ENCODE measurements at regions not wholly inside any gene's neighbourhood (a gene's known extent, or its start where the extent isn't known, plus 50 kb on each side); places are given as distances from the start of the nearest gene placed in this dataset.
A peak's percentile ranks its signal among the peaks of the same experiment; 100 is the strongest.
"Not testable (repeated sequence)": the region's sequence is repeated elsewhere in the genome, so short reads cannot be mapped to it uniquely, and the experiment has no call there.

DNA sequence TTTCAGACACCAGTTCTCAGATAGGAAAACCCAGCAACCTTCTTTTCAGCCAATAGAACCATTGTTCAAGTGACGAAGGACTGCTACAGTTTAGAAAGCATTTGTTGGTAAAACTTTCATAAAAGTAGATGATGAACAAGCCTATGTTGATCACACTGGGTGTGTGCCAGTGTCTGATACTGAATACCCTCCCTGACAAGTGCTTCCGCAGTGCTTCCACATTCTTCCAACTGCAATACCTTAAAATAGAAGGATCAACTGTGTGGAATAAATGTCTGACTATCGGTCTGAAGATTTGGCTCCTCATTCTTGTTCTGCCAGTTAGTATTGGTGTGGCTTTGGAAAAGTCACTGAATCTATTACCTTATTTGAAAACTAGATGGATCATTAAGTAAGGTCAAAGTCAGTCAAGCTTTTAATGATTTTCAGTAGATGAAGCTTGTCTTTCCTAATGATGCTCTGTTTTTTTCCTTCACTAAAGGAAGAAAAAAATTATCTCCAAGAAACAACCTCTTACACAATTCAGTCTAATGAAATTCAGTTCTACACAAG, 479.4 kb upstream of the CBLB start:
- no peak for DNase-seq (ENCODE audit: low spot score)

DNA sequence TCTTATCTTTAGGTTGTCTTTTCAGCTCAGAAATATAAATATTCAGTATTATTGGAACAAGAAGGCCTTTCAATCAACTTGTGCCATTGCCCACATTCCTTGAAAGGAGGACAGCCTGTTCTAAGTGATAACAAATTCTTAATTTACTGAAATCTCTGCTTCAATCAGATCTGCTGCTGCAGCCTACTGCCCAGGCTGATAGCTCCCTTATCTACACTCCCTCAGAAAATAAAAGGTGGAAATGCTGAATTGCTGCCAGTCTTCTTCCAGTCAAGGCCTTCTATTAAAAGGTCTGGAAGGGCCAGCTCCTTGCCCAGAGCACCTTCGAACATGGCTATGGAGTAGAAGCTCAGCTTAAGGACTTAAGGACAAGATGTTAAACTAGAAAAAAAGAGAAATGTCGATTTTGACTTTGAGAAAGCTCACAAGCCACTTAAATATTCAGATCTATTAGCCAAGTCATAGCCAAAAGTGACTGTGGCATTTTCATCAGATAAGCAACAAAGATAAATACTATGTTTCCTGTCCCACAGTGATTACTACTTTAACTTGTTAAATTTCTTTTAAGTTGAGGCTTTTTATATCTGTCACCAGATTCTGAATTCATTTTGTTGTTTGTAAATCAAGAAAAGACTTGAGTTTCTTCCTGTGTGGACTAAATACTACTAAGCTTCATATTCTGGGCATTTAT, 480.5 kb upstream of the CBLB start:
- DNase-seq (ENCODE audit: low spot score), result no peak

DNA sequence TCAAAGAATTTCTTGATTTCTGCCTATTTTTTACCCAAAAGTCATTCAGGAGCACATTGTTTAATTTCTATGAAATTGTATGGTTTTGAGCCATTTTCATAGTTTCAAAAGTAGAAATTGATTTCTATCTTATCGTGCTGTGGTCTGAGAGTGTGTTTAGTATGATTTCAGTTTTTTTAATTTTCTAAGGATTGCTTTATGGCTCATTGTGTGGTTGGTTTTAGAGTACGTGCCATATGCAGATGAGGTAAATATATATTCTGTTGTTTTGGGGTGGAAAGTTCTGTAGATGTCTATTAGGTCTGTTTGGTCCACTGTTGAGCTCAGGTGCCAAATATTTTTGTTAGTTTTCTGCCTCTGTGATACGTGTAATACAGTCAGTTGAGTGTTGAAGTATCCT, 487.1 kb upstream of the CBLB start:
- no peak for DNase-seq (ENCODE audit: low spot score)

DNA sequence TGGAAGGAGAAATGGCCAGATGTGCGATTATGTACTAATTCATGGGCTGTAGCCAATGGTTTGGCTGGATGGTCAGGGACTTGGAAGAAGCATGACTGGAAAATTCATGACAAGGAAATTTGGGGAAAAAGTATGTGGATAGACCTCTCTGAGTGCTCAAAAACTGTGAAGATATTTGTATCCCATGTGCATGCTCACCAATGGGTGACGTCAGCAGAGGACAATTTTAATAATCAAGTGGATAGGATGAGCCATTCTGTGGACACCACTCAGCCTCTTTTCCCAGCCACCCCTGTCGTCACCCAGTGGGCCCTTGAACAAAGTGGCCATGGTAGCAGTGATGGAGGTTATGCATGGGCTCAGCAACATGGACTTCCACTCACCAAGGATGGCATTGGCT, 490.9 kb upstream of the CBLB start:
- DNase-seq (ENCODE audit: low spot score), result no peak

DNA sequence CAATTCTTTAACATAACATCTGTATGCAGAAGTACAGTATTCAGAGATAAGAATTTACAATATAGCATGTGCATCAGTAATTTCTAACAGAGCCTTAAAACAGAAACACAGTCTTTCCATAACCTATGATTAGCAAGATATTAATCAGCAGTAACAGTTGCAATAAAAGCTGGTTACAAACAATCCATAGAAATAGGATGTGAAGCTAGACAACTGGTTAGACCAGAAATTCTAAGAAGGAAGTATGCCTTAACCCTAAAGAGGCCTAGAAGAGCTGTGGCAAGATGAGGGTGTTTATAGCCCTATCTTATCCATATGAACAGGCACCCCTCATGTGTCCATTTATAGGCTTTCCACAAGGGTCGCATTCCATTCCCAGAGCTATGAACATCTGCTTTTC, 492.1 kb upstream of the CBLB start:
- DNase-seq (ENCODE audit: low spot score), result not testable (repeated sequence)

DNA sequence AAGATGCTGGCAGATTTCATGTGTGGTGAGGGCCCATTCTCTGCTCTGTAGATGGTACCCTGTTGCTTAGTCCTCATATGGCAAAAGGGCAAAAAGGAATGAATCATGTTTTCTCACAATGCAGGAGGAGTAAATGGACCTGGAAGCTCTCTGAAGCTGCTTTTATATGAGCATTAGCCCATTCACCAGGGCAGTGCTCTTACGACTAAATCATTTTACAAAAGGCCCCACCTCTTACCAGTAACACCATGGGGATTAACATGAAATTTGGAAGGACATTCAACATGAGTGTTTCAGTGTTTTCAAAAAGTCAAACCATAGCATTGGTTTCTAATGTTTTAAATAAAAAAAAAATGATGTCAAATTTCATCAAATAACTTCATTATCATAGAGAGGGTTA, 495.7 kb upstream of the CBLB start:
- DNase-seq (ENCODE audit: low spot score), result no peak

DNA sequence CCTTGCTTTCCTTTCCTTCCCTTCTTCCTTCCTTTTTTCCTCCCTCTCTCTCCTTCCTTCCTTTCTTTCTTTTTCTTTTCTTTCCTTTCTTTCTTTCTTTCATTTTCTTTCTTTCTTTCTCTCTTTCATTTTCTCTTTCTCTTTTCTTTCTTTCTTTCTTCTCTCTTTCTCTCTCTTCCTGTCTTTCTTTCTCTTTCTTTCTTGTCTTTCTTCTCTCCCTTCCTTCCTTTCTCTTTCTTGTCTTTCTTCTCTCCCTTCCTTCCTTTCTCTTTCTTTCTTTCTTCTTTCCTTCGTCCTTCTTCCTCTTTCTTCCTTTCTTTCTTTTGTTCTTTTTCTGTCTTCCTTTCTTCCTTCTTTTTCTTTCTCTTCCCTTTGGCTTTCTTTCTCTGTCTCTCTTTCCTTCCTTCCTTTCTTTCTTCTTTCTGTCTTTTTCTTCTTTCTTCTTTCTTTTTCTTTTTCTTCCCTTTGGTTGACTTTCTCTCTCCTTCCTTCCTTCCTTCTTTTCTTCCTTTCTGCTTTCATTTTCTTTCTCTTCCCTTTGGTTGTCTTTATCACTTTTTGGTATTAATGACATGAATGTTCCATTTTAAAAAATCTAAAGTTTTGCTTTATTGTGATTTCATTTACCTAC, 496.4 kb upstream of the CBLB start:
- DNase-seq (ENCODE audit: low spot score), result no peak

DNA sequence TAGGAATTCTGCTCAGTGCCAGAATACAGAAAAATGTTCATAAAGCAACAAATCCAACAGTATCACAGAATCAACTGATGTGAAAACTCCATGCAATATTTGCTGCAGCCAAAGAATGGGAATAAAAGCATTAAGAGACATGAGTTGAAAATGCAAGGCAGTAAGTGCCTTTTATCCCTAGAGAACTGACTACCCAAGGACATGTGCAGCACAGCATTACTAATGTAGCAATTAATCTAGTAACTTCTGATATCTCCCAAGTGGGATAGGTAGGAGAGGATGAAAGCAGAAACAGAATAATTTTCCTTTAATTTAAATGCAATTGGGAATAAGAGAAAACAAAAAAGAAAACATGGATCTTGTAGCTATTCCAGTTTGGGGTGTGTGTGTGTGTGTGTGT, 497.5 kb upstream of the CBLB start:
- DNase-seq (ENCODE audit: low spot score), result no peak

DNA sequence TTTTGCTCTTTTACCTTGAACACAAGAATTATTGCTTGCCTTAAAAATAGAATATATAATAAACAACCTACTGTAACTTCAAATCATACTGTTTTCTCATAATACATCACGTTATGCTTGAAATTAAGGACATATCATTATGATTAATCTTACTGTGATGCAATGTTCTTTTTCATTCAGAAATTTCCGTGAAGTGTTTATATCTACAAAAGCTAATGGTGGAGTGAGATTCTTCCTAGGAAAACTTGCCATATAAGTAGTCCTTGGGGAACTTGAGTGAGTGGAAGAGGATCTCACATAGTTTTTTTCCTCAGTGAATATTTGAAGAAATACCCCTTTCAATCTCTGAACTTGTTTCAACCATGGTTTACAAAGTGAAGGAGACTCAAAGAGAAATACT, 498.7 kb upstream of the CBLB start:
- DNase-seq (ENCODE audit: low spot score), result no peak

DNA sequence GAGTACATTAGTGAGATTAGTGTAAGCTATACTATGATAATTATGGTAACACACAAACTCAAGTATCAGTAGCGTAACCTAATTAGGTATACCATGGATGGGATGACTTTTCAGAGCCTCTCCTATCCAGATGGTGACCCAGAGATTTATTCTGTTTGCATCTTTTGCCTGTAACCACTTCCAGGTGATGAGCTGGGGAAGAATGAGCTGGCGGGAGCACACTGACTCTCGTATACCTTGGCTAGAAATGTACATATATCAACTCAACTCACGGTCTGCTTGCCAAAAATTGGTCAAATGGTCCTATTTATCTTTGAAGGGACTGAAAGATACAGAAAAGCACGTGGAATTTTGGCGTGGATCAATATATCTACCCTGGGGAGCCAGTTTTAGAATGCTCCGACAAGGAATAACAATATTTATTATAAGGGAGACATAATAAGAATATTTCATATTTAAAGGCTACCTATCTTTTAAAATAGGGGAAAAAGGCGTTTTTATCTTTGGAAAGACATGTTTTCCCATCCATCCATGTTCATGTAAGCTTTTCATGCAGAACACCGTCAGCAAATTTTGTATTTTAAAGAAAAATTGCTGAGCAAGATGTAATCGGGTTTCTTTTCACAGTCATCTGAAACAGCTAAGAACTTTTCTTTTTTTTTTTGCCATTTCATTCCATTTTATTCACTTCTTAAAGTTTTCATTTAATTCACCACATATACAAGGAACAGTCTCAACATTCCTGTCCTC, 502.6 kb upstream of the CBLB start:
- no peak for DNase-seq (ENCODE audit: low spot score)

DNA sequence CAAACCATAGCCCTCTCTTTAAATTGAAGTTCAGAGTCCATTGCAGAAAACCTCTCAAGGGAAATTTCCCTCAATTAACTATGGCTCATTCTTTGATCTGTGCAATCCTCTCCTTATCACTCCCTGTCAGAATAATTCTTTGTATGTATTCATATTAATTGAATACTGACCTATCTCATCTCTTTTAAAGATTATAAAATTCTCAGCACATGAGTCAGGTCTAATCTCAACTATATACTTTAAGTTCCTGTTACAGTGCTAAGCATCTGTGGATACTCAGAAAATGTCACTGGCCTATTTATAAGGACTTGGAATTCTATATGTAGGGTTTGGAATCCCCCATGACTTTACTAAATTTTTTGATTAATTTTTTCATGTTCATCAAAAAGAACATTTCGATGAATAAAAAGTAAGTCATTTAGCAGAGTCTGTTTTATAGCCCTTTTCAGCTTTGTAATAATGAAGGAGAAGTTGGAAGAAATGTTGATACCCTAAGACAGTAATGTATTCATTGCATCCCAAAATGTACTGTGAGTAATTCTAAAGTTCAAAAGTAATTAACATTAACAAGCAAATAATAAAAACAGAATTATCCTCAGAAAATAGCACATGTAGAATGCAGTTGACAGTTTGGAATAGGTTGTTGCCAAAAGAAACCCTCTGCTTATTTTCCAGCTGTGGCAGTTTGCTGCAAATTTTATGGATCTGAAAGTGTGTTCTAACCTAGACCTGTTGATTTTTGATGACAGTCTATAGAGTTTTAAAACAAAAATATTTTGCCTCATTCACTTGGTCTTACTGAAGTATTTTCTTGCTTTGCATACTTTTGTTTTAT, 503.4 kb upstream of the CBLB start:
- no peak for DNase-seq (ENCODE audit: low spot score)

DNA sequence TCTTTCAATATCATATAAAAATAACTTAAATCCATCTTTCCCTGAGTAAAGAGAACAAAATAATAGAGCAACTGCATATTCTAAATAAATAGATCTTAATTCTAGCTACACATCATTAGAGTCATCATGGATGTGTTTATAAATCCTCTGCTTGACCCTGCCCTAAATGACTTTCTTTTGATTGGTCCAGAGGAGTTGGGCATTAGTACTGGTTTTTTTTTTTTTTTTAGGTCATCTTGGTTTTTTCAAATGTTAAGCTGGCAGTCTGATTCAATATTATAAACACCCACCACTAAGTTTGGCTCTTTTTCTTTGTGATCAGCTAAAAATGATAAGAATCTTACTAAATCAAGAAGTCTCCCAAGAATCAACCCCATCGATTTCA, 504.0 kb upstream of the CBLB start:
- no peak for DNase-seq (ENCODE audit: low spot score)

DNA sequence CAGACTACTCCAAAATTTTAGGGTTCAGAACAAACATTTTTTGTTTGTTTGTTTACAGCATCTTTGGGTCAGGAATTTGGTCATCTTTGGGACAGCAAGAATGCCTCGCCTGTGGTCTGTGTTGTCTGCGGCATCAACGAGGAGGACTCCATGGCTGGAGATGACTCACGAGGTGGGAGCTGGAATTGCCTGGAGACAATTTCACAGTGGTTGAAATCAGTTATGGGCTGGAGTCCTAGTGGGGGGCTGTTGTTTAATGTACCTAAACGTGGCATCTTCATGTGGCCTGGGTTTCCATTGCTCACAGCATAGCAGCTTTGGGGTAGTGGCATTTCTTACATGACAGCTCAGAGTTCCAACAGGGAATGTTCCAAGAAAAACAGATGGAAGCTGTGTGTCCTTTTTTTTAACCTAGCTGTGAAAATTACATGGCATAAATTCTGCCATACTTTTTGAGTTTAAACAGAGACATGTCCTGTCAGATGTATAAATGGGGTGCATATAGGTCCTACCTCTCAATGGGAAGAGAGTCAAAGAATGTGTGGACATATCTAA, 507.3 kb upstream of the CBLB start:
- DNase-seq (ENCODE audit: low spot score), result no peak

DNA sequence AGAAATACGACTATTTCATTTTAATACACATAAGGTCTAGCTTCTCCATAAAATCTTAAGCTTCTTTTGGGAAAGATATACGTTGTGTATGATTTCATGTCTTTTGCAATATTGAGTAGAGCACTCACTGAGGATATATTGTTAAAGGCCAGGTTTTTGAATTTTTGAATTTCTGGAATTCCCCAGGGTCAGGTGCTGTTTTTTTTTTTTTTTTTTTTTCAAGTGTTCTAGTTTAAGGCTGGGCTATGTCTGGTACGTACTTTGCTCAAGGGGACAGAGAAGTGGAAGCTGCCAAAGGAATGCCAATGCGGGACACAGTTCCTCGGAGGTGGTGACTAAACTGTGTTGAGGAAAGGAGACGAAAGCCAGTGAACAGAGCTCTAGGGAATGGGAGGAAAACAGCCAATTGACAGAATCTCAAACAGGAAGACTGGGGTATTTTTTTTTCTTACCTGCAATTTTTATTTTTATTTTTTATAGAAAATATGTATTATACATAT, 510.5 kb upstream of the CBLB start:
- DNase-seq (ENCODE audit: low spot score), result no peak

DNA sequence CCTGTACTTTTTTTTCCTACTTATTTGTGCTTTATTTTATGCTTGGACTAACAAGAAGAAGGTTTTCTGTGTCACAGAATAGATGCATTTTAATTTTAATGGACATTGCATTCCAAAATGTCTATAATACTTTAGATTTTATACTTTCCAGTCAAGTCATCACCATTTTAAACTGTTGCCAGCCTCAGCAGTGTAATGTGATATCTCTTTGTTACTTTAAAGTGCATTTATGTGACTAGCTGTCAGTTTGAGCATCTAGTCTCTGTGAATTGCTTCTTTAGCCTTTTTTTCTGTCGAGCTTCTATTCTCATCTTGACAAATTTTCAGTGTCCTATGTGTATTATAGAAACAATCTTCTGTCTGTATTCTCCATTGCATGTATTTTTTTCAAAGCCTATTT, 511.4 kb upstream of the CBLB start:
- DNase-seq (ENCODE audit: low spot score), result peak; percentile 43

DNA sequence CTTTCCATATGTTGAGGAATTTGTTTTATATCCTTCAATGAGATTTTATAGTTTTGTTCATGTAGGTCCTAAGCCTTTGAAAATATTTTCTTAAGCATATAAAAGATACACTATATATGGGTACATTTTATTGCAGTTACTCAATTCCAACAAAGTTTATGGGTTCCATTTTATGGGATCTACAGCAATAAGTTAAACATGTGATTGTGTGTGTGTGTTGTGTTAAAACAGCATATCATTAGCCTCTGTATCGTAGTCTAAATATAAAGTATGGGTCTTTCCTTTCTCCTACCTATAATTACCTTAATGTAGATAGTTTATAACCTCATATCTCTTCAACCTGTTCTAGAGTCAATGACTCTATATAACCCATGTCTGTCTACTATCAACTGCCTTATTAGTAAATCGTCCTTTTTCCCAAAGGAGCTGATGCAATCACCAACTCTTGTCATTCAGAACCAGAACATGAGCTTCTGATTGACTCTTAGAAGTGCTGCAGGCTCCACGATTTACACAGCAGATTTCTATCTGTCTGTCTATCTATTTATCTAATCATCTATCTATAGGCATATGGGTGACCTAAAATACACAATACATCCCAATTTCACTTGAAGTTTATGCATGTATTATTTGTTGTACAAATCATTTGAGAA, 512.6 kb upstream of the CBLB start:
- no peak for DNase-seq (ENCODE audit: low spot score)

DNA sequence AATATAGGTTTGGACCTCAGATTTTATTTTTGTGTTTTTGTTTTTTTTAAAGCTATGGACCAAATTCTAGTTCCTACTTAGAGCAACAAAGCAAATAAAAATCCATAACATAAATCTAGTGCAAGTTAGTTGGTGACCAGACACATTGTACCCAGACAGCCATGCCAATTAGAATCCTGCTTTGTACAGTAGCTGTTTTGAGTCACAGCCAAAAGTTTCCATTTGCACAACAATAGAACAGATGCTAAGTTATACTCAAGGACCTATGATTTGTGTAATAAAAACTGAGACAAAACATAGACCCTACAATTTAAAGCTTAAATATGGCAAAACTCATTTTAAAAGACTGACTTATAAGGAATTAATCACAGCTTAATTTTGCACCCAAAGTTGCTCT, 513.1 kb upstream of the CBLB start:
- DNase-seq (ENCODE audit: low spot score), result no peak

DNA sequence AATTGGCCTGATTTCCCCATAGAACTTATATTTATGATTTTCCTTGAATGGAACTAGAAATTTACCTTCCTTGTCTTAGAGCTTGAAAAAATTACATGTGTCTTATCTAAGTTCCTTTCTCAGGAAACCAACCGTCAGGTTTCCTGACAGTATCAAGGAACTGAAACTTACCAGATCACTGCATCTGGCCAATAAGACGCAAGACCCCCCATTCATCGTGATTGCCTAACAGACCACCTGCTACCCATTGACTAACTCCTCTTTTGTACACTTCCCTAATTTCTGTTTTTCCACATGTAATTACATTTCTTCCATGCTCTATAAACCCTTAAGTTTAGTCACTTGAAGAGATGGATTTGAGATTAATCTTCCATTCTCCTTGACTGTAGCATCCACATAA, 517.2 kb upstream of the CBLB start:
- DNase-seq (ENCODE audit: low spot score), result no peak

DNA sequence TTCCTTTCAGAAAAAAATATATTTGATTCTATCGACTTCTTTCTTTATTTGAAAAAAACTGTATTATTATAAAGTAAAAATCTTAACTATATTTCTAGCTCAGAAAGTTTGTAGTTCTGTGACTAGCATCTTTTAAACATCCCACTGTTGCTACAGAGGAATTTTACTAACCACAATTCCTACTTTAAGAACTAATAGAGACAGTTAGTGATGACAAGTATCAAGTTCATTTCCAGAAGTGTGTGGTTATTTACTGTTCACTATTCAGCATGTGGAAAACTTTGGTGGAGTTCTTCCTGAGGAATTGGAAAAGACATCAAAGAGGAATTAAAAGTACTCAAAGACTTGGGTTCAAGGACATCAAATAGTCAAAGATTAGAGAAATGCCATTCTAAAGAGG, 524.1 kb upstream of the CBLB start:
- no peak for DNase-seq (ENCODE audit: low spot score)

DNA sequence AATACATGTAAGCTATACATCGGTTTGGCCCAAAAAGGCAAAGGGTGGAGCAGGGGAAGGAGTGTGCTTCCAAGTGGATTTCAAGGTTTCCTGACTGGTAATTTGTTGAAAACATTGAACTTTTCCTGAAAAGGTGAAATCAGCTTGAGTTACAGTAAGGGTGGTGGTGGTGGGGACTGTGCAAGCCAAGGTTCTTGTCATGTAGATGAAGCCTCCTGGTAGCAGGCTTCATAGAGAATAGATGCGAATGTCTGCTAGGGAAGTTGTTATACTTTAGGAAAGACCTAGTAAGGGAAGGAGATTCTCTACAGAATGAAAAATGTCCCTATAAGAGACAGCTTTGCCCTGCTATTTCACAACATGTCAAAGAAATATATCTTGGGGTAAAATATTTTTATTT, 528.2 kb upstream of the CBLB start:
- no peak for DNase-seq (ENCODE audit: low spot score)

DNA sequence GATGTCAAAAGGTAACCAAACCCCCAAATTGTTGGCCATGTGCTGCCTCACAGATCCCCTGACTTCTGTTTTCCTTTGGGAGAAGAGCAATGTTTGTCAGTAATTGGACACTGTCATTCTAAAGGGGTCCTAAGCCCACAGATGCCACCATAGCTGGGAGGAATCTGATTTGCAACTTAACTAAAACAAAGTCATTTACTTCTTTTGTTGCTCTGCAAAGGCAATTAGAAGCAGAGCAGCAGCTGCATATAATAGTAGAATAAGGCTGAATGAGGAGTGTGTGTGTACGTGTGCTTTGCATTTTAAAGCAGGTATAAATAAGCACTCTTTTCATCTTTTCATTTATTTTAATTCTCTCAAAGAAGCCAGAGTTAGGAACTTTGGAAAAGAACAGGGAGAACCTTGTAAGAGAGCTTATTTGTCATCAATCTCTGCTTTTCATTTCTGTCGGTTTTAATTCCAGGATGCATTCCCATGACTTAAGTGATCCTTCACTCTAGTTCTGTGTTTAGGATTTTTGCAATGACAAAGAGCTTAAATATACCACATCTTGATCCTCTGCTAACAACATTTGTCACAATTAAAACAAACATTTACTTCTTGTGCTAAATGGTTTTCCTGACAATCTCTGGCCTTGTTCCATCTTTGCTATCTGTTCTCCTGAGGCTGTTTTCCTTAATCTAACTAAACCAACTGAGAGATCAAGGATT, 530.2 kb upstream of the CBLB start:
- DNase-seq (ENCODE audit: low spot score), result peak; percentile 50
